Astrocyte of the cerebellum (primary cell): ENCODE measurements at regions not wholly inside any gene's neighbourhood (a gene's known extent, or its start where the extent isn't known, plus 50 kb on each side); places are given as distances from the start of the nearest gene placed in this dataset.
"Not testable (repeated sequence)": the region's sequence is repeated elsewhere in the genome, so short reads cannot be mapped to it uniquely, and the experiment has no call there.

Experiments used
- DNase-seq: peaks from one replicate; pipeline ENCODE4 v3.0.0-alpha.2; 2011; ENCODE audit warnings: low read depth
- H3K4me3 ChIP-seq: 2 replicates; pipeline ENCODE4 v1.5.1; 2011; ENCODE audit warnings: mild to moderate bottlenecking, low read depth, low read length, moderate library complexity
- CTCF ChIP-seq: IDR thresholded peaks from 2 replicates; pipeline ENCODE4 v1.5.1; 2012; ENCODE audit warnings: low read length, low read depth, moderate library complexity, mild to moderate bottlenecking; ENCODE audit errors: missing control alignments
- in situ Hi-C: cut with HindIII; loops from 2 replicates; pipeline ENCODE4 v1.10.0; 2017; ENCODE audit warnings: low sequenced_read_pairs

- no peak for DNase-seq
- no peak for TF ChIP-seq CTCF
- H3K4me3 ChIP-seq, result no peak overlapping the region
- in situ Hi-C loops, result no loop called here
Measured at GRCh38 chr5:161009817-161010216, 157.8 kb upstream of the ATP10B start.

GRCh38 chr5:161009194-161009593 is 157.2 kb upstream of the ATP10B start:
- in situ Hi-C loops, result no loop called here
- no peak for DNase-seq
- H3K4me3 ChIP-seq, result no peak overlapping the region
- no peak for TF ChIP-seq CTCF

DNA sequence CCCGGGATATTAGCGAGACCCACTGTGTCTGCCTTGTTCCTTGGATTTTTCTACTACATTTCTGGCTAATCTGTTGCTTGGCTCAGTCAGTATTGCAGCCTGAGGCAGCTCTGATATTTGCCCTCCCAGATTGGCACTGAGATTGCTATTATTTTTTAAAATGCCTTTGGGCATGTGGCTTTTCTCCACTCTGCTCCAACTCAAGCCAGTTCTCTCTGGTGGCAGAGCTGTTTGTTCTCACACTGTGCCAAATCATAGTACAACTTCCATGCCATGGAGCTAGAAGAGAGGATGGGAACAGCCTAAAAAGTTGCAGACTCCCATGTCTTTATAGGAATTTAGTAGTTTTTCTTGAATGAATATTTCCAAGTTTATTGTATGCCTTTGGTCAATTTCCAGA is 155.9 kb upstream of the ATP10B start:
- DNase-seq, result no peak
- no peak for TF ChIP-seq CTCF
- in situ Hi-C loops, result no loop called here
- no peak overlapping the region for H3K4me3 ChIP-seq

DNA sequence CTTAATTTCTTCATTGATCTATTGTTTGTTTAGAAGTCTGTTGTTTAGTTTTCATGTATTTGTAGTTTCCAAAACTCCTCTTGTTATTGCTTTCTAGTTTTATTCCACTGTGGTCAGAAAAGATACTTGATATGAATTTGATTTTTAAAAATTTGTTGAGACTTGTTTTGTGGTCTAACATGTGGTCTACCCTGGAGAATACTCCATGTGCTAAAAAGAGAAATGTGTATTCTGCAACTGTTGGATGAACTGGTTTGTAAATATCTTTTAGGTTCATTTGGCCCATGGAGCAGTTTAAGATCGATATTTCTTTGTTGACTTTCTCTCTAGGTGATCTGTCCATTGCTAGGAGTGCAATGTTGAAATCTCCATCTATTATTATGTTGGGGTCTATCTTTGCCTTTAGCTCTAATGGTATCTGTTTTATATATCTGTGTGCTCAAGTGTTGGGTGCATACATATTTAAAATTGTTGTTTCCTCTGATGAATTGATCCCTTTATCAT is 150.6 kb upstream of the ATP10B start:
- DNase-seq, result no peak
- TF ChIP-seq CTCF, result no peak
- in situ Hi-C loops, result no loop called here
- no peak overlapping the region for H3K4me3 ChIP-seq

DNA sequence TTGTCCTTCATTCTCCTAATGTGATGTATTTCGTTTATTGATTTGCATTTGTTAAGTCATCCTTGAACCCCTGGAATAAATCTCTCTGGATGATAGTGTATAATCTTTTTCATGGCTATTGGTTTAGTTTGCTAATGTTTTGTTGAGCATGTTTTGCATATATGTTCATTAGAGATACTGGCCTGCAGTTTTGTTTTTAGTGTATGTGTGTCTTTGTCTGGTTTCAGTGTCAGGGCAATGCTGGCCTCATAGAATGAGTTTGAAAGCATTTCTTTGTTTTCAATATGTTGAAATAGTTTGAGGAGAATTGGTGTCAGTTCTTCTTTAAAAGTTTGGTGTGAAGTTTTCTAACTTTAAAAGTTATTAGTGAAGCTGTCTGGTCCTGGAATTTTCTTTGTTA is 149.6 kb upstream of the ATP10B start:
- no peak for TF ChIP-seq CTCF
- in situ Hi-C loops, result no loop called here
- no peak for DNase-seq
- no peak overlapping the region for H3K4me3 ChIP-seq

- DNase-seq, H3K4me3 ChIP-seq: not testable (repeated sequence)
Measured at GRCh38 chr5:161001142-161001541, 149.1 kb upstream of the ATP10B start.

GRCh38 chr5:160991205-160991604 is 139.2 kb upstream of the ATP10B start:
- in situ Hi-C loops, result no loop called here
- H3K4me3 ChIP-seq, result no peak overlapping the region
- no peak for DNase-seq
- TF ChIP-seq CTCF, result no peak

More at GRCh38 chr5:161001142-161001541, 149.1 kb upstream of the ATP10B start:
- in situ Hi-C loops, result not testable (repeated sequence)
